ENCODE measurements at regions not wholly inside any gene's neighbourhood (a gene's known extent, or its start where the extent isn't known, plus 50 kb on each side); places are given as distances from the start of the nearest gene placed in this dataset.
"Not testable (repeated sequence)": the region's sequence is repeated elsewhere in the genome, so short reads cannot be mapped to it uniquely, and the experiment has no call there.

GRCh38 chr6:26956601-26957184 is 290.8 kb upstream of the PRSS16 start:
- DNase-seq = peak; percentile 93
- H3K4me3 ChIP-seq (ENCODE audit: low read depth, low read length) = peak overlapping the region; percentile 65
- H3K4me1 ChIP-seq, H3K36me3 ChIP-seq, H3K9me3 ChIP-seq, H3K27me3 ChIP-seq: not testable (repeated sequence)
- peak; percentile 44 for TF ChIP-seq CTCF (IDR thresholded peaks at IDR 0.05; ENCODE audit: low read depth, low read length)

- not testable (repeated sequence) for H3K27me3 ChIP-seq, H3K36me3 ChIP-seq, DNase-seq, H3K4me1 ChIP-seq, H3K9me3 ChIP-seq
- H3K4me3 ChIP-seq (ENCODE audit: low read depth, low read length) = peak overlapping the region; percentile 65
These were observed 289.9 kb upstream of the PRSS16 start for GRCh38 chr6:26957399-26958127.

DNA sequence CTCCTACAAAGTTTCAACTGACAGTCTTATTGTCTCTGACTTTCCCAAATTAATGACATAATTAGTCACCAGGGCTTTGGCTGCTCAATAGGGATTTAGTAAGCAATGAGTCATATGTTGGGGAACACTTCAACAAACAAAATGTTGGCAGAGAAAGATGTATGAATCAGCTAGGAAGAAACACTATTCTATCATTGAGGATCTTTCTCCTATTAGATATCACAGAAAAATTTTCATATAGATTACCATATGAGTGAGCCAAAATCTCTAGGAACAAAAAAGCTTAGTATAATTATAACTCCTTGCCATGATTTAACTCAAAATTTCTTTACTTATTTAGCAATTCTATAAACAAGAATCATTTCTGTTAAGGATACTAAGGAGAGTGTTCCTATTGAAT is 286.3 kb upstream of the PRSS16 start:
- not testable (repeated sequence) for H3K9me3 ChIP-seq; H3K4me1 ChIP-seq; H3K27me3 ChIP-seq; H3K4me3 ChIP-seq (ENCODE audit: low read depth, low read length); DNase-seq; H3K36me3 ChIP-seq

DNA sequence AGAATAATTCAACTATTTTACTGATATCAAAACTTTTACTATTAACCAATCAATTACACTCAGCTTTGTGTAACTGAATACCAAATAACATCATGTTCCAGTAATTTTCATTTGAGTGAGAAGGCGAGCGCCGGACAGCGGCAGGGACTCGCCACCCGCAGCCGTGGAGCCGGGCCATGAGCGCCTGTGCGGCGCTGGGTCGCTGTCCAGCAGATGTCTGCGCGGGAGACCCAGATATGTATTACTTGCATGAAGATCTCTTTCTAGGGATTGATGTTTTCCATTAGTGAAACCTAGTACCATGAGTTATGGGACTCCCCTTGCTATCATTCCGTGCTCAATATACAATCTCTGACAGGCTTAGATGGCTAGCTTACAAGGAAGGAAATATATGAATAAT is 245.1 kb upstream of the PRSS16 start:
- TF ChIP-seq CTCF (IDR thresholded peaks at IDR 0.05; ENCODE audit: low read depth, low read length) = no peak
- no peaks in the 10 kb centered on the region for H3K36me3 ChIP-seq
- no peaks in the 10 kb centered on the region for H3K27me3 ChIP-seq
- no peaks in the 10 kb centered on the region for H3K4me1 ChIP-seq
- DNase-seq = no peak
- H3K4me3 ChIP-seq (ENCODE audit: low read depth, low read length) = no peak overlapping the region
- no peaks in the 10 kb centered on the region for H3K9me3 ChIP-seq

GRCh38 chr6:27007020-27007419 is 240.5 kb upstream of the PRSS16 start:
- H3K4me3 ChIP-seq (ENCODE audit: low read depth, low read length) = no peak overlapping the region
- no peaks in the 10 kb centered on the region for H3K9me3 ChIP-seq
- no peaks in the 10 kb centered on the region for H3K4me1 ChIP-seq
- no peaks in the 10 kb centered on the region for H3K36me3 ChIP-seq
- no peak for DNase-seq
- TF ChIP-seq CTCF (IDR thresholded peaks at IDR 0.05; ENCODE audit: low read depth, low read length) = no peak
- no peaks in the 10 kb centered on the region for H3K27me3 ChIP-seq

DNA sequence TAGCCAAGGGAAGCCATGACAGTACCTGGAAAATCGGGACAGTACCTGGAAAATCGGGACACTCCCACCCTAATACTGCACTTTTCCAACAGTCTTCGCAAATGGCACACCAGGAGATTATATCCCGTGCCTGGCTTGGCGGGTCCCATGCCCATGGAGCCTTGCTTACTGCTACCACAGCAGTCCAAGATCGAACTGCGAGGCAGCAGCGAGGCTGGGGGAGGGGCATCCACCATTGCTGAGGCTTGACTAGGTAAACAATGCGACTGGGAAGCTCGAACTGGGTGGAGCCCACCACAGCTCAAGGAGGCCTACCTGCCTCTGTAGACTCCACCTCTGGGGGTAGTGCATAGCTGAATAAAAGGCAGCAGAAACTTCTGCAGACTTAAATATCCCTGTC is 238.9 kb upstream of the PRSS16 start:
- not testable (repeated sequence) for H3K27me3 ChIP-seq; H3K9me3 ChIP-seq; H3K36me3 ChIP-seq; H3K4me1 ChIP-seq; DNase-seq; H3K4me3 ChIP-seq (ENCODE audit: low read depth, low read length)

- not testable (repeated sequence) for H3K4me1 ChIP-seq; H3K36me3 ChIP-seq; DNase-seq; H3K27me3 ChIP-seq; H3K4me3 ChIP-seq (ENCODE audit: low read depth, low read length); H3K9me3 ChIP-seq
These were observed 233.4 kb upstream of the PRSS16 start for GRCh38 chr6:27014053-27014452.

DNA sequence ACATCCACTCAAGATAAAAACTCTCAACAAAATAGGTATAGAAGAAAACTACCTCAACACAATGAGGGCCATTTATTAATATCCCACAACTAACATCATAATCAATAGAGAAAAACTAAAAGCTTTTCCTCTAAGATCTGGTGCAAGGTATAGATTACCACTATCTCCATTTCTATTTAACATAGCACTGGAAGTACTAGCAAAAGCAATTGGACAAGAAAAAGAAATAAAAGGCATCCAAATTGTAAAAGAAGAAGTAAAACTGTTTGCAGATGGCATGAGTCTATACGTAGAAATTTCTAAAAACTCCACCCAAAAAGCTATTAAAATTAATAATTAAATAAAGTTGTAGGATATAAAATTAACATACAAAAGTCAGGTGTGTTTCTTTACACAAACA is 230.8 kb upstream of the PRSS16 start:
- H3K4me3 ChIP-seq (ENCODE audit: low read depth, low read length) = no peak overlapping the region
- no peaks in the 10 kb centered on the region for H3K27me3 ChIP-seq
- no peak for DNase-seq
- no peaks in the 10 kb centered on the region for H3K36me3 ChIP-seq
- TF ChIP-seq CTCF (IDR thresholded peaks at IDR 0.05; ENCODE audit: low read depth, low read length) = no peak
- H3K4me1 ChIP-seq = no peaks in the 10 kb centered on the region; the same call in 1 of the 2 replicates
- H3K9me3 ChIP-seq = peaks cover 3% of the 10 kb centered on the region; the same call in 1 of the 2 replicates

DNA sequence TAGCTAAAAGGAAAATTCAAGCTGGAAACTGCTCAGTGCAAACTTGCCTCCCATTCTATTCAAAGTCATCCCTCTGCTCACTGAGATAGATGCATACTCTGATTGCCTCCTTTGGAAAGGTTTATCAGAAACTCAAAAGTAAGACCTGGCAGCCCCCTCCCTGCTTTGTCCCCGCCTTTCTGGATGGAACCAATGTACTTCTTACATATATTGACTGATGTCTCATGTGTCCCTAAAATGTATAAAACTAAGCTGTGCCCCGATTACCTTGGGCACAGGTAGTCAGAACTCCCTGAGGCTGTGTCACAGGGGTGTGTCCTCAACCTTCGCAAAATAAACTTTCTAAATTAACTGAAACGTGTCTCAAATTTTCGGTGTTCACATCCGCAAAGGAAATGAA is 229.1 kb upstream of the PRSS16 start:
- not testable (repeated sequence) for H3K4me3 ChIP-seq (ENCODE audit: low read depth, low read length); H3K27me3 ChIP-seq; H3K9me3 ChIP-seq; DNase-seq; H3K36me3 ChIP-seq; H3K4me1 ChIP-seq

Measured in BE2C (cell line).